Nephron progenitor cell (in vitro differentiated cells): ENCODE measurements at regions not wholly inside any gene's neighbourhood (a gene's known extent, or its start where the extent isn't known, plus 50 kb on each side); places are given as distances from the start of the nearest gene placed in this dataset.
A peak's percentile ranks its signal among the peaks of the same experiment; 100 is the strongest.

Experiments
- DNase-seq: peaks from one replicate; pipeline ENCODE4 v3.0.0; 2021
- H3K27ac Mint-ChIP-seq: 2 replicates; pipeline ENCODE4 v1.8.0; 2021; ENCODE audit warnings: mild to moderate bottlenecking, moderate library complexity, mixed read lengths
- H3K27me3 Mint-ChIP-seq: 2 replicates; pipeline ENCODE4 v1.8.0; 2021; ENCODE audit warnings: mild to moderate bottlenecking, low read depth, mixed read lengths; ENCODE audit not compliant: poor library complexity
- H3K36me3 Mint-ChIP-seq: 2 replicates; pipeline ENCODE4 v1.8.0; 2021; ENCODE audit warnings: low read depth, mixed read lengths
- H3K4me1 Mint-ChIP-seq: 2 replicates; pipeline ENCODE4 v1.8.0; 2021; ENCODE audit warnings: mixed read lengths
- H3K4me3 Mint-ChIP-seq: 2 replicates; pipeline ENCODE4 v1.8.0; 2021; ENCODE audit warnings: mild to moderate bottlenecking, moderate library complexity, mixed read lengths
- H3K9me3 Mint-ChIP-seq: 2 replicates; pipeline ENCODE4 v1.8.0; 2021; ENCODE audit warnings: mild to moderate bottlenecking, moderate library complexity, mixed read lengths
- TF ChIP-seq, protein P1 (sequence below): fragments of 200-600 bp; sonication (generic); IDR thresholded peaks from 2 replicates; pipeline ENCODE4 v1.5.0; 2021; ENCODE audit warnings: antibody characterized with exemption

DNA sequence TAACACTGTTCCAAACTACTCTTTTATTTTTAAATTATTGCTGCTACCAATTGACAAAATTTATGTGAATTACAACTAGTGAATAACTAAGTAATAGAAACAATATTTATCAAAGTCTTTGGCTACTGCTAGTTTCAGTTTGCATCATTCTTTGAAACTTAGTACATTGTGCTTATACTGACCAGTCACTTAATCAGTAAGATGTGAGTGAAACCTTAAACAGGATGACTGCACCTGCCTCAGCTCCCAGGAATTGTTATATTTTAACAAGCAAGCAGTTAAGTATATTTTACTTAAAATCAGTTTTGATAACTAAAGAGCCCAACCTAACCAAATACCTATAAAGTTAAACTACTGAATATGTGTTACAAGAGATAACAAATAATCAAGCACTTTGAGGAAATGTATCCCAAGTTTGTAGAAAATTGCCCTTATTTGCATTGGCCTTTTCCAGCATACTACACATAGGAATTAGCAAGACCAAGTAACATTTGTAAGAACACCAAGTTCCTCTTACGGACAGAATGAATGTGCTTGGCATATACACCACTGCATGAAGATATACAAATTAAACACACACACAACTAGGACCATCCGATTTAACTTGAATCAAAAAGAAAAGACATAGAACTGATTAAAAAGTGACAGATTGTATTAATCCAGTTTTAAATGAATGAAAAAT is 545.5 kb upstream of the DAB2 start:
- no peak overlapping the region for H3K27ac Mint-ChIP-seq
- no peaks in the 10 kb centered on the region for H3K36me3 Mint-ChIP-seq
- no peaks in the 10 kb centered on the region for H3K4me1 Mint-ChIP-seq
- TF ChIP-seq, protein P1, sequence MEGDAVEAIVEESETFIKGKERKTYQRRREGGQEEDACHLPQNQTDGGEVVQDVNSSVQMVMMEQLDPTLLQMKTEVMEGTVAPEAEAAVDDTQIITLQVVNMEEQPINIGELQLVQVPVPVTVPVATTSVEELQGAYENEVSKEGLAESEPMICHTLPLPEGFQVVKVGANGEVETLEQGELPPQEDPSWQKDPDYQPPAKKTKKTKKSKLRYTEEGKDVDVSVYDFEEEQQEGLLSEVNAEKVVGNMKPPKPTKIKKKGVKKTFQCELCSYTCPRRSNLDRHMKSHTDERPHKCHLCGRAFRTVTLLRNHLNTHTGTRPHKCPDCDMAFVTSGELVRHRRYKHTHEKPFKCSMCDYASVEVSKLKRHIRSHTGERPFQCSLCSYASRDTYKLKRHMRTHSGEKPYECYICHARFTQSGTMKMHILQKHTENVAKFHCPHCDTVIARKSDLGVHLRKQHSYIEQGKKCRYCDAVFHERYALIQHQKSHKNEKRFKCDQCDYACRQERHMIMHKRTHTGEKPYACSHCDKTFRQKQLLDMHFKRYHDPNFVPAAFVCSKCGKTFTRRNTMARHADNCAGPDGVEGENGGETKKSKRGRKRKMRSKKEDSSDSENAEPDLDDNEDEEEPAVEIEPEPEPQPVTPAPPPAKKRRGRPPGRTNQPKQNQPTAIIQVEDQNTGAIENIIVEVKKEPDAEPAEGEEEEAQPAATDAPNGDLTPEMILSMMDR, result no peak
- H3K27me3 Mint-ChIP-seq, result peaks cover 3% of the 10 kb centered on the region
- no peak for DNase-seq
- H3K4me3 Mint-ChIP-seq, result no peak overlapping the region
- no peaks in the 10 kb centered on the region for H3K9me3 Mint-ChIP-seq

DNA sequence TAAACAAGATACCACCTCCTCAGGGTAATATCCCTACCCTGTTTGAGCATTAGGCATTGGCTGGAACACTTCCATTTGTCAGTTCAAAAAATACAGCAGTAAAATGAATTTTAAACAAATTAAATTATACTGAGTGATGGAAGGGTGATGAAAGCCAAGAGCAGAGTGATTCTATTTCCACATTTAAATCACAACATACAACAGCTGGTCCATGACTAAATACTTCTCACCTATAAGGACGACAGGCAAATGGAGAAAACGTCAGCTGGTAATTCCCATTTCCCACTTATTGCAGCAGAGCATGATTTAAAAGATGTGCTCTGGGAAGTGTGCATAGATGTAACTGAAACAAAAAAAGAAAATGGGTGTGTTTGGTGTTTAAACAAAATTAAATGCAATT is 543.6 kb upstream of the DAB2 start:
- Mint-ChIP-seq H3K27ac (no peak overlapping the region), H3K9me3 (no peaks in the 10 kb centered on the region), H3K27me3 (no peaks in the 10 kb centered on the region), H3K4me3 (no peak overlapping the region), H3K4me1 (no peaks in the 10 kb centered on the region), H3K36me3 (no peaks in the 10 kb centered on the region)
- TF ChIP-seq, protein P1, result no peak
- no peak for DNase-seq

DNA sequence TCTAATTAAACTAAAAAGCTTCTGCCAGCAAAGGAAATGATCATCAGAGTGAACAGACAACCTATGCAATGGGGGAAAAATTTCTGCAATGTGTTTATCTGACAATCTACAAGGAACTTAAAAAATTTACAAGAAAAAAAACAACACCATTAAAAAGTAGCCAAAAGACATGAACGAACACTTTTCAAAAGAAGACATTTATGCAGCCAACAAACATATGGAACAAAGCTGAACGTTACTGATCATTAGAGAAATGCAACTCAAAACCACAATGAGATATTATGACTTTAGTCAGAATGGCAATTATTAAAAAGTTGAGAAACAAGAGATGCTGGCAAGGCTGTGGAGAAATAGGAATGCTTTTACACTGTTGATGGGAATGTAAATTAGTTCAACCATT is 530.4 kb upstream of the DAB2 start:
- TF ChIP-seq, protein P1, result no peak
- H3K27ac Mint-ChIP-seq, result no peak overlapping the region

DNA sequence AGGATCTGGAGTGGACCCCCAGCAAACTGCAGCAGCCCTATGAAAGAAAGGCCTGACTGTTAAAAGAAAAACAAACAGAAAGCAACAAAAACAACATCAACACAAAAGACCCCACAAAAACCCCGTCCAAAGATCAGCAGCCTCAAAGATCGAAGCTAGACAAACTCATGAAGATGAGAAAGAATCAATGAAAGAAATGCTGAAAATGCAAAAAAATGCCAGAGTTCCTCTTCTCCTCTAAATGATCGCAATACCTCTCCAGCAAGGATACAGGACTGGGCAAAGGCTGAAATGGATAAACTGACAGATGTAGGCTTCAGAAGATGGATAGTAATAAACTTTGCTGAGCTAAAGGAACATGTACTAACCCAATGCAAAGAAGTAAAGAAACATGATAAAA is 526.3 kb upstream of the DAB2 start:
- TF ChIP-seq, protein P1, result no peak
- no peaks in the 10 kb centered on the region for H3K27me3 Mint-ChIP-seq
- no peak overlapping the region for H3K4me3 Mint-ChIP-seq
- peaks cover 13% of the 10 kb centered on the region for H3K9me3 Mint-ChIP-seq
- no peak overlapping the region for H3K27ac Mint-ChIP-seq
- H3K36me3 Mint-ChIP-seq, result no peaks in the 10 kb centered on the region
- no peak for DNase-seq
- H3K4me1 Mint-ChIP-seq, result no peaks in the 10 kb centered on the region

More for the DNA sequence above, 530.4 kb upstream of the DAB2 start:
- Mint-ChIP-seq H3K27me3 (no peaks in the 10 kb centered on the region), H3K36me3 (no peaks in the 10 kb centered on the region), H3K4me1 (no peaks in the 10 kb centered on the region), H3K4me3 (no peak overlapping the region), H3K9me3 (peaks cover 13% of the 10 kb centered on the region)
- DNase-seq, result no peak

DNA sequence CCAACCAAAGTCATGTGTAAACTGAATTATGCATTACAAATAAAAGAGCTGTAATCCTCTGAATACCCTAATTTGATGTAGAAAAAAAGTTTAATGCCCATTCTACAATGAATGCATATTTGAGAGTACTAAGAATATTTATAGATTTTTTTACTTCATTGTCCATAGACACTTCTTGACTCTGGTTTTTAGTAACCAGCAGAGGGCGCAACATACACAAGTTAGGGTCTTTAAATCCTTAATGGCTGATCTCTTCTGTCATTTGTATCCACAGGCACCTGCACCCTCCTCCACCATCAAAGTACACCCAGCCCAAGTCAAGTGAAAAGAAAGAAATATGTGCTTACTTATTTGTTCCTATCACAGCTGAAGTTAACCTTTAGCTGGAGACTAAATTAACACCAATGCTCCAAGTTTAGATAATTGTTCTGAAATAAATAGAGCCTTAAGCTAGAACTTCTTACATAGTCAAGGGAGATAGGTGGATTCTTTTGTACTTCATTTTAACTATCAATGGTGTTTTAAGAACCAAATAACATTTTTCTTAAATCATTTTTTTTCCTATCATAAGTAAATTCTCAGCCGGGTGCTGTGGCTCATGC is 524.2 kb upstream of the DAB2 start:
- no peaks in the 10 kb centered on the region for H3K27me3 Mint-ChIP-seq
- no peak overlapping the region for H3K27ac Mint-ChIP-seq
- no peaks in the 10 kb centered on the region for H3K36me3 Mint-ChIP-seq
- no peaks in the 10 kb centered on the region for H3K4me1 Mint-ChIP-seq
- H3K9me3 Mint-ChIP-seq, result peaks cover 13% of the 10 kb centered on the region
- TF ChIP-seq, protein P1, result peak; percentile 74
- DNase-seq, result peak; percentile 46
- no peak overlapping the region for H3K4me3 Mint-ChIP-seq

DNA sequence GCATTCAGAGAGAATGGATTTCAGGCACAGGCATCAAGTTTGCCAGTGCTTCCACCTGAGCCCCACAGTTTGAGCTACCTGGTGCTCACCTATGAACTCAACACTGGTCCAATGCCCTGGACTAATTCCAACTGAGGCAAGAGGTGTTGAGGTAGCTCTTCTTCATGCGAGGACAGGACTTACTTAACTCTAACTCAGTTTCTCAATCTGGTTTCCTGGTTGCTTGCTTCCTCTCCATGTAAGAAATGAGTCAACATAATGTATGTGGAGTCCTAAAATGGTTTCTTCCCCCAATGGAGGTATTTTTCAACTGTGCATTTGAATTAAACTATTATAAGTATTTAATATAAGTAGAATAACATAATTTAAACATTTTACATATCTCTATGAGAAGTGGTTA is 523.6 kb upstream of the DAB2 start:
- Mint-ChIP-seq H3K27me3 (no peaks in the 10 kb centered on the region), H3K4me3 (no peak overlapping the region)

More for the DNA sequence above, 523.6 kb upstream of the DAB2 start:
- H3K27ac Mint-ChIP-seq, result no peak overlapping the region
- H3K36me3 Mint-ChIP-seq, result no peaks in the 10 kb centered on the region
- DNase-seq, result no peak
- TF ChIP-seq, protein P1, result no peak
- no peaks in the 10 kb centered on the region for H3K4me1 Mint-ChIP-seq
- peaks cover 13% of the 10 kb centered on the region for H3K9me3 Mint-ChIP-seq
